AG04449 (cell line): ENCODE measurements at regions not wholly inside any gene's neighbourhood (a gene's known extent, or its start where the extent isn't known, plus 50 kb on each side); places are given as distances from the start of the nearest gene placed in this dataset.
A peak's percentile ranks its signal among the peaks of the same experiment; 100 is the strongest.

Source experiments
- CTCF ChIA-PET: fragments of 350-600 bp; formaldehyde crosslinking; extraction: SDS; loops from one replicate; lab custom pipeline; 2021; ENCODE audit warnings: antibody characterized with exemption; lab: Yijun Ruan, JAX
- POLR2A ChIA-PET: fragments of 400-600, 350-600 bp; formaldehyde crosslinking; extraction: SDS; loops from one replicate; lab custom pipeline; 2020; ENCODE audit warnings: antibody characterized with exemption, inconsistent platforms; lab: Yijun Ruan, JAX
- DNase-seq: peaks from one replicate; pipeline ENCODE4 v3.0.0-alpha.2; 2010; ENCODE audit warnings: low read depth, low spot score
- H3K4me3 ChIP-seq: 2 replicates; pipeline ENCODE4 v1.5.1; 2011; ENCODE audit warnings: low read depth, mild to moderate bottlenecking, control low read depth, low read length
- CTCF ChIP-seq: IDR thresholded peaks from one replicate; pipeline ENCODE4 v1.5.1; 2011; ENCODE audit warnings: mild to moderate bottlenecking, moderate library complexity, low read length, control low read depth, inconsistent platforms; ENCODE audit not compliant: insufficient read depth; ENCODE audit errors: missing control alignments

- ChIA-PET CTCF (no interaction called here), POLR2A (no interaction called here)
- DNase-seq = no peak
- no peak for TF ChIP-seq CTCF
- no peak overlapping the region for H3K4me3 ChIP-seq
Observed at GRCh38 chr14:55964091-55964490, 154.1 kb upstream of the PELI2 start.

- DNase-seq = no peak
- no peak for TF ChIP-seq CTCF
- CTCF ChIA-PET = no interaction called here
- POLR2A ChIA-PET = no interaction called here
- no peak overlapping the region for H3K4me3 ChIP-seq
Observed at GRCh38 chr14:55964821-55965220, 153.4 kb upstream of the PELI2 start.

- no peak for TF ChIP-seq CTCF
- H3K4me3 ChIP-seq = no peak overlapping the region
- ChIA-PET POLR2A (no interaction called here), CTCF (interaction anchor here (1.5 kb wide), 1 partner anchor 234 kb away, joined by 3 read pairs; no protein-coding TSS in a partner anchor)
- peak; percentile 5 for DNase-seq
Observed at GRCh38 chr14:55965851-55966250, 152.4 kb upstream of the PELI2 start.

DNA sequence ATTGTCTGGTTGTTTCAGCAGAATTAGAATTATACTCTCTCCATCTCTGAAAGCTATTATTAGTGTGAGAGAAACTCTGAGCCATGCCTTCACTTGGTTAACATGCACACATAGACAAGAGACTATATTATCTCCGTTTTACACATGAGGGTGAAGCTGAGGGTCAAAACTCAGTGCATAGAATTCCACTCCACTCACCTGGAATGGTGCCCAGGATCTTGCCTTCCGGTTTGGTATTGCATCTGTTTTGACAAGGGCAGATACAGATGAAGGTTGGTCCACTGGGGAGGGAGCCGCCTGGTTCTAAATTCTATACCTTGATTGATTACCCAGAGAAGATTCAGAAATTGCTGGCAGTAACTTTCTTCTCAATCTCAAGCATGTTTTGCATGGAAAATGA lies 149.5 kb upstream of the PELI2 start:
- DNase-seq = no peak
- POLR2A ChIA-PET = no interaction called here
- H3K4me3 ChIP-seq = no peak overlapping the region
- TF ChIP-seq CTCF = no peak
- CTCF ChIA-PET = no interaction called here

DNA sequence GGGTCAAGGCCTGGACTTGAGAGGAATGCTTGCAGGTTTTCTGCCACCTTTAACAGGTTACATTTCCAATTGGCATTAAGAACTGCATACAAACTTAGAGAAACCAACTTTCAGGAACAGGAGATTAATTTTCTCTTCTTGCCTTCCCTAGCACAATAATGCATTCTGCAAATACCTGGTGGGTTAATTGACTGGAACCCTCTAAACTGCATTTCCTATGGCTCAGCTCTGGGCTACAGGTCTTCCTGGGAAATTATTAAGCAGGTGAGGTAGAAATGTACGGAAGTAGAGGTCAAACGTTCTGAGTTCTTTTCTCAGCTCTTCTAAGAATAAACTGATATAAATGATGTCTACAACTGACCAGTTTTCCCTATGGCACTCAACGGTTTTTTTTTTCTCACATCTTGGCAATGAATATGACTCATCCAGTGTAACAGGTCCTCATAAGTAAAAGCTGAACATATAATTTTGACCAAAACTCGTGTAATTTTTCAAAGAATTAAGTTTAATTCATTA lies 144.9 kb upstream of the PELI2 start:
- ChIA-PET POLR2A (no interaction called here), CTCF (no interaction called here)
- no peak for DNase-seq
- H3K4me3 ChIP-seq = no peak overlapping the region
- no peak for TF ChIP-seq CTCF

GRCh38 chr14:55973911-55974630 lies 144.1 kb upstream of the PELI2 start:
- peak; percentile 3 for DNase-seq
- POLR2A ChIA-PET = no interaction called here
- no peak for TF ChIP-seq CTCF
- H3K4me3 ChIP-seq = no peak overlapping the region
- CTCF ChIA-PET = no interaction called here
